HCT116 (cell line): ENCODE measurements at regions not wholly inside any gene's neighbourhood (a gene's known extent, or its start where the extent isn't known, plus 50 kb on each side); places are given as distances from the start of the nearest gene placed in this dataset.

Experiments used
- EGR1 ChIP-seq: IDR thresholded peaks from 2 replicates; pipeline ENCODE4 v1.6.1; 2012; ENCODE audit warnings: low read depth
- EZH2 ChIP-seq: fragments of 200-600 bp; sonication (generic); IDR thresholded peaks from 2 replicates; pipeline ENCODE4 v1.6.1; 2017; ENCODE audit warnings: antibody characterized with exemption, mixed run types
- JUND ChIP-seq: IDR thresholded peaks from 2 replicates; pipeline ENCODE4 v1.6.1; 2012
- POLR2A ChIP-seq: IDR thresholded peaks from 2 replicates; pipeline ENCODE4 v1.7.0; 2011; ENCODE audit warnings: borderline replicate concordance; ENCODE audit not compliant: insufficient read depth, insufficient read length; ENCODE audit errors: extremely low read depth
- POLR2AphosphoS5 ChIP-seq: IDR thresholded peaks from 2 replicates; pipeline ENCODE4 v1.6.1; 2011; ENCODE audit warnings: mild to moderate bottlenecking, low read depth, low read length, moderate library complexity
- RAD21 ChIP-seq: IDR thresholded peaks from 2 replicates; pipeline ENCODE4 v1.6.1; 2012; ENCODE audit warnings: low read depth, mild to moderate bottlenecking
- SP1 ChIP-seq: IDR thresholded peaks from 2 replicates; pipeline ENCODE4 v1.6.1; 2012; ENCODE audit warnings: low read depth
- YY1 ChIP-seq: IDR thresholded peaks from 2 replicates; pipeline ENCODE4 v1.6.1; 2011; ENCODE audit warnings: low read length, low read depth, moderate library complexity, mild to moderate bottlenecking; ENCODE audit not compliant: insufficient replicate concordance; ENCODE audit errors: extremely low read depth
- ZFX ChIP-seq: fragments of 450-650 bp; IDR thresholded peaks from 2 replicates; pipeline ENCODE4 v1.6.1; 2017
- ZNF274 ChIP-seq: fragments of 200-500 bp; sonication (Bioruptor generic); IDR thresholded peaks from 2 replicates; pipeline ENCODE4 v1.6.1; 2014; ENCODE audit warnings: mild to moderate bottlenecking, low read depth, low read length, inconsistent platforms
- TF ChIP-seq, protein P1 (sequence below), 3 experiments: fragments of 200-600 bp in 1 of 3; sonication (generic) in 1 of 3; IDR thresholded peaks in 2 of 3; conservative IDR thresholded peaks in 1 of 3; 2 replicates each; pipeline ENCODE4 v1.5.1; 2012 to 2017; ENCODE audit warnings: low read depth in 2 of 3, low read length in 2 of 3, antibody characterized with exemption in 1 of 3, borderline replicate concordance in 1 of 3, control low read depth in 1 of 3, mild to moderate bottlenecking in 1 of 3, mixed read lengths in 1 of 3, mixed run types in 1 of 3, moderate library complexity in 1 of 3; ENCODE audit not compliant: insufficient read depth in 1 of 3

GRCh38 chr20:51094221-51094620 is 71.3 kb upstream of the KCNG1 start:
- TF ChIP-seq EGR1: no peak
- TF ChIP-seq, protein P1, sequence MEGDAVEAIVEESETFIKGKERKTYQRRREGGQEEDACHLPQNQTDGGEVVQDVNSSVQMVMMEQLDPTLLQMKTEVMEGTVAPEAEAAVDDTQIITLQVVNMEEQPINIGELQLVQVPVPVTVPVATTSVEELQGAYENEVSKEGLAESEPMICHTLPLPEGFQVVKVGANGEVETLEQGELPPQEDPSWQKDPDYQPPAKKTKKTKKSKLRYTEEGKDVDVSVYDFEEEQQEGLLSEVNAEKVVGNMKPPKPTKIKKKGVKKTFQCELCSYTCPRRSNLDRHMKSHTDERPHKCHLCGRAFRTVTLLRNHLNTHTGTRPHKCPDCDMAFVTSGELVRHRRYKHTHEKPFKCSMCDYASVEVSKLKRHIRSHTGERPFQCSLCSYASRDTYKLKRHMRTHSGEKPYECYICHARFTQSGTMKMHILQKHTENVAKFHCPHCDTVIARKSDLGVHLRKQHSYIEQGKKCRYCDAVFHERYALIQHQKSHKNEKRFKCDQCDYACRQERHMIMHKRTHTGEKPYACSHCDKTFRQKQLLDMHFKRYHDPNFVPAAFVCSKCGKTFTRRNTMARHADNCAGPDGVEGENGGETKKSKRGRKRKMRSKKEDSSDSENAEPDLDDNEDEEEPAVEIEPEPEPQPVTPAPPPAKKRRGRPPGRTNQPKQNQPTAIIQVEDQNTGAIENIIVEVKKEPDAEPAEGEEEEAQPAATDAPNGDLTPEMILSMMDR (IDR thresholded peaks at IDR 0.05 in 2 of 3, conservative IDR thresholded peaks at IDR 0.05 in 1 of 3; ENCODE audit: borderline replicate concordance in 1 of 3, insufficient read depth in 1 of 3, low read depth in 2 of 3, low read length in 2 of 3): no peak
- no peak for TF ChIP-seq POLR2A
- TF ChIP-seq RAD21: no peak
- TF ChIP-seq SP1: no peak
- no peak for TF ChIP-seq YY1
- no peak for TF ChIP-seq ZFX
- TF ChIP-seq EZH2: no peak
- no peak for TF ChIP-seq POLR2AphosphoS5
- TF ChIP-seq JUND: no peak
- no peak for TF ChIP-seq ZNF274
